GM19395 (cell line): ENCODE measurements at regions not wholly inside any gene's neighbourhood (a gene's known extent, or its start where the extent isn't known, plus 50 kb on each side); places are given as distances from the start of the nearest gene placed in this dataset.

Experiments used
- ATAC-seq: cut with Tn5 transposase; IDR thresholded peaks from one replicate; pipeline ENCODE4 v1.9.1; 2021; ENCODE audit warnings: mild to moderate bottlenecking, moderate library complexity; ENCODE audit not compliant: unreplicated experiment

DNA sequence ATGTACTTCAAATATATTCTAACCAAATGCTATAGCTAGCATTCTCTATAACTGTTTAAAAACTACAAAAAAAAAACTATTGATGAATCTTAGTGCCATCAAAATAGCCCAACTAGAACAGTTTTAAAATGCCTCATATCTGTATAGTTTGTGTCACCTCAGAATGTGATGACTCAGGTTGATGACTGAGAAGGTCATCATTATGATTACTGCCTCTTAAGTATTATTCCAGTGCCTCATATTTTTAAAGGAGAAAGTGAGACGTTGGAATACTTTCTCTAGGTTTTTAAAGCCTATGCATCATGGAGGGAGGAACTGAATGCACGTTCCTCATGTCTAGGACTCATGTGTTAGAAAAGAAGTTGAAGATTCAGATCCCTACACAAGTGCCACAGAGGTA lies 88.2 kb downstream of the TMA16 start:
- ATAC-seq, result no peak

DNA sequence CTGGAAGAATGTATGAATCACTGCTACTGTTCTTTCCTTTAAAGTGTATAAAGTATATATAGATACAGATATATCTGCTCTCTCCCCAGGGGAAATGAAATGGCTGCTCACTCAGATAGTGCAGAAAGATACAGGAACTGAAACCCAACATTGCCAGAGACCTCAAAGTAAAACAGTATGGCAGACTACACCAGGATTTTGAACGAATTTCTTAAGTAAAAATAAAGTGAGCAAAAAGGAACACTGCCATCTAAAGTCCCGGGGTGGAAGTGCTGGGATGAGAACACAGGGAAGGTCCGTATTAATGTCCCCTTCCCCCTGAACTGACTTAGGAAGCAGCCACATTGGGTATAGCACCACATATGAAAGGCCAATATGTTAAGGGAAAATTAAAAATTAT lies 93.4 kb downstream of the TMA16 start:
- peak; percentile 55 for ATAC-seq

DNA sequence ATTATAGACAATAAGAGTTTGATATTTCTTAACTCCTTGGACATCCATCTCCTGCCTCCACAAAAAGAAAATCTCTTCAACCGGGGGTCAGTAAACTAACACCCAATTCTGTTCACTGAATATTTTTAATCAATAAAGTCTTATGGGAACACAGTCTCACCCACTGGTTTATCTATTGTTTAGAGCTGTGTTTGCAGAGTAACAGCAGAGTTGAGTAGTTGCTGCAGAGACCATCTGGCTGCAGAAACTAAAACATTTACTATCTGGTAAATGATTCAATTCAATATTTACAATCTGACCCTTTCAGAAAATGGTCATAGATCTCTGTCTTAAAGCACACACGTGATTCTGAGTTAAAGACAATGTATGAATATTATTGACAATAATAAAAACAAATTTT lies 94.0 kb downstream of the TMA16 start:
- no peak for ATAC-seq

DNA sequence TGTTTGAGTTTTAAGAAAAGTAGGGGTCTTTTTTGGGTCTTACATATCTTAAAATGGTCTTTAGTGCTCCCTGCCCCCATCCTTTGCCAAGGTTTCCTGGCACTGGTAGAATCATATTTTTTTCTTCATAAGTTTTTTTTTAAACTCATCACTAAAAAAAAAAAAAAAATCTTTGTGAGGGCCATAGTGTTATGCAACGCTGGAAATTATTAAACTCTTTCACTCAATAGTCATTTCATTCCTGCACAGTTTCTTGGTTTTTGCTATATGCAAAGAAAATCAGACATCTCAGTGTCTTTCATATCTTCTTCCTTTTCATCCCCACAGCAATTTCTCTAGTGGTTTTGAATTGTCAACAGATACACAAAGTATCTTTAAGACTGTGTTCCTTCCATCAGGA lies 95.6 kb downstream of the TMA16 start:
- ATAC-seq, result peak; percentile 50

DNA sequence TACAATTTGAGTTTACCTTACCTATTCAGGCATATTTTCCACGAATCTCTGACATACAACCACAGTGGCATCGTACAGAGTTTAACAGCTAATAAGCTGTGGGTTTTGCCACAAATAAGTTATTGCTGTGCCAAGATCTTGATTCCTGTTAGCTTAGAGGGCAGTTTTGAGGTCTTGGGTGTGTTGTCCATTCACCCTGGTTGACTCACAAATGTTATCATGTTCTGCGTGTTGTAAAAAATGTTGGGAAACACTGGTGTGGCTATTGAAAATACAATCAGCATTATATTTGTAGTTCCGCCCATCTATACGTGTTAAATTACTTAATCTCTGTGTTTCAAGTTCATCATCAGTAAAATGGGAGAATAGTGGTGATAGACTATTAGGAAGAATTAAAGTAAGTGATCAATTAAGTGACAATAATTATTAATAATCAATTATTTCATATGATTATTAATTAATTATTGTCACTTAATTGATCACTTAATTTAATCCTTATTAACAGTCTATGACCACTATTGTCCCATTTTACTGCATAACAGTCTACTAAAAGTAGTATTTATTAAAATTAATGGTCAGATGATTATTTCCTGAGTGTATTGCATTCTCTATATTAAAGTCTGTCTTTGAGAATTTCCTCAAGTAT lies 96.3 kb downstream of the TMA16 start:
- ATAC-seq, result peak; percentile 3

DNA sequence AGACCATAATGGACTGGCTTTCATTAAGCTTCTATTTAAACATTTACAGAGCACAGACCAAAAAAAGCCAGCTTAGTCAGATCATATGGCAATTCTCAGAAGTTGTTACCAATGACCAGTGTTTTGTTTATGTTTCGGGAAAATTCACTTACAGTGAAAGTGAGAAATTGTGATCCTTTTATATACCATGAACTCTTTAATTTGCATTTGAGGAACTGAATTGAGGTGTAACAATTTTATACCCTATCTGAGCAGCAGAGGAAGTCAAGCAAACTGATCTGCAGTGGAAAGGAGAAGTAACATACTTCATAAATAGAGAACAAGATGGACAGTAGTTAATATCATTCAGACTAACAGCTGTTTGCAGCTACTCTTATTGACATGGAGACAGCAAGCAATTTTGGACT lies 97.1 kb downstream of the TMA16 start:
- peak; percentile 86 for ATAC-seq

DNA sequence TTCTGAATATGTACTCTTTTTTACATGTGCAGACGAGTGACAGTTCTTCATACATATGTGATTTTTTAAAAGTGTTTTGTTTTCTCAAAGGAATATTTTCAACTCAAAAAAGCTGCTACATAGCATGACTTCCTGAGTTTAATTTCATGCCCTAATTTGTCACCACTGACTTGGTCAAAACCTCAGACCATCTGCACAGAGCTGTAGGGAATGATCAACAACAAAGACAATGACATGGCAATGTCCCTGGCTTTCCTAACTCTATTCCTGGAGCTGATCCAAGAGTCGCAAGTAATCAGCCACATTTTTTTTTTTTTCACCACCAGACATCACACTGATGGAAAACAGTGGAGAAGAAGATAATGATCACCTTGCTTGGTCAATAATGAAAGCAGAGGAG lies 97.7 kb downstream of the TMA16 start:
- no peak for ATAC-seq

DNA sequence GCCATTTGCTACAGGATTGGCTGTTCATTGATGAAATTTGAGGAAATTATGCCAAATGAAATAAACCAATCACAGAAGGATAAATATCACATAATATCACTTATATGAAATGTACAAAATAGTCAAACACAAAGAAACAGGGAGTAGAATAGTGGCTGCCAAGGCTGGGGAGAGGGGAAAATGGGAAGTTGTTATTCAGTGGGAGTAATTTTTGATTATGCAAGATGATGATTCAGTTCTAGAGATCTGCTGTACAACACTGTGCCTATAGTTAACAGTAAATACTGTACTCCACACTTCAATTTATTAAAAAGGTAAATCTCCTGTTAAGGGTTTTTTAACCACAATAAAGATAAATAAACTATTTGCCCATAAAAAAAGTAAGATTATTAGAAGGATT lies 101.1 kb downstream of the TMA16 start:
- ATAC-seq, result no peak

DNA sequence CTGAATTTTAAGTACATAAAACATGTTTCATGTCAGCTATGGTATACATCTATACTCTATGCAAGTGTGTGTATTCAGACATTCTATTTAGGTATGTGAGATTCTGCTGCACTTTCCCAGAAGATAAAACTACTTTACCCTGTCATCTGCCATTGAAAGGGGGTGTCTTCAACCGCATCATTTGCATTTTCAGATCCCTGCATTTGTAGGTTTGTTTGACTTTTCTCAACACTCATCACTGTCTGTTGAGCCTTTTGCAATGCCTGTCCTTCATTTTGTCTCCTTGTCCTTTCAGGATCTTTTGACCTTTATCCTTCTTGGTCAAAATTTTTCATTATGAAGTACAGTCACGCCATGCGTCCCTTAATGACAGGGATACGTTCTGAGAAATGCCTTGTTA lies 103.5 kb downstream of the TMA16 start:
- ATAC-seq, result peak; percentile 91

DNA sequence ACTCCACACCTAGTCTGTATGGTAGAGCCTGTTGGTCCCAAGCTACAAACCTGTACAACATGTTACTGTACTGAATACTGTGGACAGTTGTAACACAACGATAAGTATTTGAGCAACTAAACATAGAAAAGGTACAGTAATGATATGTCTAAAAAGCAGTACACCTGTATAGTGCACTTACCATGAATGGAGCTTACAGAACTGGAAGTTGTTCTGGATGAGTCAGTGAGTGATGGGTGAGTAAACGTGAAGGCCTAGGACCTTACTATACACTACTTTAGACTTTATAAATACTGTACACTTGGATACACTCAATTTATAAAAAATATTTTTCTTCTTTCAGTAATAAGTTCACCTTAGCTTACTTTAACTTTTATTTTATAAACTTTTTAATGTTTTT lies 104.0 kb downstream of the TMA16 start:
- peak; percentile 32 for ATAC-seq

DNA sequence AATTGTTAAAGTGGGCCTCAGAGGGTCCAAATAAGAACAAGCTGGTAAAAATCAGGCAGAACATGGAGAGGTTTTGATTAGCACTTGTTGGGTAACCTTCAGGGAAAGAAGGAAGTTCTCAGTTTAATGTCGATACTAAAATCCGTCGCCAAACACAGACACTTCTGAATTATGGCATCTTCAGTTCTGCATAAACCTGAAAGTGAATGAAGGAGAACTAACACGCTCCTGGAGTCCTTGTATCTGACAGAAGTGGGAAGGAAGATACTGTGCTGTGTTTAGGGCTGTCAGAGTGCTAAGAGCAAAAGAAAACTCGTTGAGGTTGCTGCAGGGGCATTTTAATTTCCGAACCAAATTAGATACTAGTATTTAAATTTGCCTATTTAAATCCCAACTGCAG lies 106.2 kb downstream of the TMA16 start:
- peak; percentile 44 for ATAC-seq

DNA sequence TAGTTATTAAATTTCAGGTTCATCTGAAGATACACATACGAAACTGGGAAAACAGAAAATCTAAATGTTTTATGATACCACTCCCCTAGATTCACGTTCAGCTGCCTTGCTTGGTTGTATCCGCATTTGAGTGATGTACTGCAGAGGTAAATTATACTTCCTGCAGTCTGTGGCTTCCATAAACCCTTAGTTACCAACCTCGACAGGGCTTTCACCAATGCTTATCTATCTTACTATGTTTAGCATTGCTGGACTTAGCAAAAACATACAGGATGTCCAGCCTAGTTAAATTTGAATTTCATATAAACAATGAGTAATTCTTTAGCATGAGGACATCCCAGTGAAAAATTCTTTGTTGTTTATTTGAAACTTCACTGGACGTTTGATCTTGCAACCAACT lies 108.8 kb downstream of the TMA16 start:
- ATAC-seq, result no peak

DNA sequence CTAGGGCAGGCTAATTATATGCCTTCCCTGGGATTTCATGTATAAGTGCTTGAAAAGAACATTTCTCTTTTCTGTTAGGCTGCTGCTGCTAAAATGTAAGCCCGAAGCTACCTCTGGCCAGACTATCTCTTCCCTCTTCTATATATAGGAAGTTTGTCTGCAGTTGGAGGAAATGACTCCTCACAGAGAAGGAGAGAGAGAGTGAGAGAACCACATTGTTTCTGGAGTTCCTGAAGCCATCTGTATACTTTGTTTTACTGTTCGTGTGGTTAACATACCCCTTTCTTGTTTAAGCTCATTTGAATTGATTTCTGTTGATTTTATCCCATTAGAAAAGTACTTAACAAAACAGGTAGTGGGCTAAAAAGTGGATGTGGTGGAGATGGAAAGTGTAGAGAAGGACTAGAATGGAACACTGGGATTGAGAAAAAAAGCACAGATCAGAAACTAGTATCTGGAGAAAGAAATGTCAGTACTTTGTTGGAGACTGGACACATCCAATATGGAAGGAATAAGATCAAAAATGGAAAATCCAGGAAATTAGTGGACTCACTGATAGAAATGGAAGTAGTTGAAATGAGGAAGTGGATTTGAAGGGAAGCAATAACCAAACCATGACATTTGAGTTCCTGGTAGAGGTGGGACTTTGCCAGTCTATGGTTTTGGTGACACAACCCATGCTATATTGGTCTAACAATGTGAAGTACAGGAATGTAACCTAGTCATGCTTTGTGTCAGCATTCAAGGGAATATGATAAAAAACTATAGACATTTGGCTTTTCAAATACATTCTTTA lies 112.6 kb downstream of the TMA16 start:
- ATAC-seq, result peak; percentile 36

DNA sequence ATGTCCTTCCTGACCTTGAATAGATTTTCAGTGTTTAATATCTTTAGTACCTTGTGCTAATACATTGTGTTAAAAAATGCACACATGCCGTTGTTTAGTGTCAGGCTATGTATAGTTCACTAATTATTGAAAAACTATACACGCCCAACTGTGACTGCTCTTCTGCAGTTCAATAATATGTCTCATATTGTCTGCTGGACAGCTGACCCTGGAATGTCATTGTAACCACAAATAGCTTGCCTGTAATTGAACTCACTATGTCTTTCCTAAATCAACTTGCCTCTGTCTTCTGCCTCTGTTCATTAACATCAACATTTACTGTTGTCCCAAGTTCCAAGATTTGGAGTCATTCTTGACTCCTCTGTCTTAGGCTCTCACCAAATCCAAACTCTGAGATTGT lies 114.5 kb downstream of the TMA16 start:
- ATAC-seq, result no peak

DNA sequence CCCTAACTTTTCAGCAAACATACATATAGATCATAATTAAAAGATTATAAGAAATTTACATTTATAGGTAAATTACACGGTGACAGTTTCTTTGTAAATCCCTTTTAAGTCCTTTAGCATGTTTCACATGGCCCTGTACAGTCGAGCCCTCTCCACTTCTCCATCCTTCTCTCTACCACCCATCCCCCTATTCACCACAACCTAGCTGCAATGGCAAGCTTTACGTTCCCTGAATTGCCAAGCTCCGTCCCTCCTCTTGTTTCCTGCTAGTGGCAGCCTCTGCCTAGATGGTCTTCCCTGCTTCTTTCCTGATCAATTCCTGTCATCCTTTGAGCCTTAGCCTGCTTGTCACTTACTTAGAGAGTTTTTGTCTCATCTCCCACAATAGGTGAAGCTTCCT lies 116.2 kb downstream of the TMA16 start:
- no peak for ATAC-seq

DNA sequence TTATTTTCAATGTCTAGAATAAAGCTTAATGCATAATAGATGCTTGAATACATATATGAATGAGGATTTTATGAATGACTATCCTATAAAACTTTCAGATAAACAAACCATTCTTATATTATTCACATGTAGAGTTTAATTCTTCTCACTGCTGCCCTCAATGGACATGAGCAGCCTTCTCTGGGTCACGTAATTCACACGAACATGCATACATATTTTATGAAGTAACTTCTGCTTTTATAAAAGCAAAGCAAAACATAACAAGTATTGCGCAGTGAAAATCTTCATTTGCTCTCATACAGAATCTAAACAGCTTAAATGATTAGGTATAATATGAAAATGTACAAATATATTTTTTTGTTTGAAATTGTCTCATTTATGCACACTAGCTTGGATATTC lies 116.7 kb downstream of the TMA16 start:
- no peak for ATAC-seq

DNA sequence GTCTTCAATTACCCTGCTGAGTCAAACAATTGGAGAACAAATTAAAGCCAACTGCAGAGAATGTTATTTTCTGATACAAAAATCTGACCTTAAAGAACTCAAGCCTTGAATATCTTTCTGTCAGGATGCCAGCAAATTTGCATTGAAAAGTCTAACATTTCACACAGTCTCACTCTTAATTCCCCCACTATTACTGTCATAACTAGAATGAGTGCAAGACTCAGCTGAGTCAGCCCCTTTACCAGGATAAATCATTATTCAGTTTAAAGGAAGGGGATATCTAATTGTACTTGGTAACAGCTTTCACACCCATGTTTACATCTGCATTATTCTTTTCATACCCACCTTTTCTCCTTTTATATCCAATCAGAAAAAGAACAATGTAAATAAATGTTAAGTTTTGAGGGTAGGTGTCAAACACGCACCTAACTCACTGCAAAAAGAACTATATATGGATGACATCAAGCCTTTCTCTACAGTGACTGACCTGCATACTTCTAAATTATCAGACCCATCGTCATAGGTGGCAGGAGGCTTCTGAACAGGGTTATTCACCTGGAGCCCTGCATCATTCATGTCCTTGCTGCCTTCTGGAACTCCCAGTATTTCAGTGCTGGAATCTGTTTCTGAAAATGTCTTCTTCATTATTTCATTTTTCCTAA lies 117.4 kb downstream of the TMA16 start:
- peak; percentile 75 for ATAC-seq

DNA sequence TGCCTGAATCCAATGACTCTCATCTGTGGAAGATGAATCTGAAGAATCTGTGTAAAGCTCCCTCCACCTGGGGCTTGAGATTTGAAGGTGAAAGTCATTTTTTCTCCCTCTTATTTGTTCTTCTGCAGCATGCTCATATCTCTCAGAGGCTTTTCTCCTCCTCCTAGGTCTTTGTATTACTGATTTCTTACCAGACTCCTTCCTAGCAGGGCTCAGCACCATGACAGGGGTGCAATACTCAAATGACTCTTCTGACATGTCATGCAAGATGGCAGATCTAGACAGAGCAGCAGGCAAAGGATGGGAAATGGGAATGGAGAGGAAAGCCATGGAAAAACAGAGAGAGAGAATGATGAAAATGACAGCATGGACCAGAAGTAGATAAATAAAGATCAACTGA lies 118.3 kb downstream of the TMA16 start:
- no peak for ATAC-seq

DNA sequence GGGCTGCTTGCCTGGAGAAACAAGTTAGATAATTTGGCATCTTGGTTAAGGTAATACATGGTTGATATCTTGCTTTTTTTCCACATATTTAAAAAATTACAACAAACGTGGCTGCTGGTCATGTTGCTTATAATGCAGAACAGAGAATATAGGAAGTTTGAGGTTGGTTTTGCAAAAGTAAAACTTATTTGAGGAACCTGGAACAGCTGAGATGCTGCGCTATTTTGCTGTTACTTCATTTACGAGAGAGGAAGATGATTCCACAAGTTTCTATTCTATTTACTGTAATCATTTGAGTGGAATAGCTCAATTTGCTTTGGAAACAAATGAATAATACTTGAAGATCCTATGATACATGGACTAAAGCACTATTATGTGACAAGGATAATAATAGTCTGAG lies 118.9 kb downstream of the TMA16 start:
- ATAC-seq, result no peak

DNA sequence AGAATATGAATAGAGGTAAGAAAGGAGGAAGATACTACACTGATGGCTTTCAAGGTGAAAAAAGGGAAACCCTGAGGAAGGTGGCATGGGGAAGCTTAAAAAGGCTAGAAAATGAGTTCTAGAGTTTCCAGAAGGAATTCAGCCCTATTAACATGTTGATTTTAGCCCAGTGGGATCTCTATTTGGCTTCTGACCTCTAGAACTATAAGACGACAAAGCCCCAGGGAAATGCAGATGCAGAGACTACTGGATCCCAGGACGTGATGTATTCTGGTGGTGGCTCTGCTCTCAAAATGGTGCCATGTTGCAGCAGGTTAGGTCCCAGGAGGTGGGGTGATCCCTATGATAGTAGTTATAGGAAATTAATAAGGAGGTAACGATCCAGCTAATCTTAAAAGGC lies 120.4 kb downstream of the TMA16 start:
- ATAC-seq, result no peak

DNA sequence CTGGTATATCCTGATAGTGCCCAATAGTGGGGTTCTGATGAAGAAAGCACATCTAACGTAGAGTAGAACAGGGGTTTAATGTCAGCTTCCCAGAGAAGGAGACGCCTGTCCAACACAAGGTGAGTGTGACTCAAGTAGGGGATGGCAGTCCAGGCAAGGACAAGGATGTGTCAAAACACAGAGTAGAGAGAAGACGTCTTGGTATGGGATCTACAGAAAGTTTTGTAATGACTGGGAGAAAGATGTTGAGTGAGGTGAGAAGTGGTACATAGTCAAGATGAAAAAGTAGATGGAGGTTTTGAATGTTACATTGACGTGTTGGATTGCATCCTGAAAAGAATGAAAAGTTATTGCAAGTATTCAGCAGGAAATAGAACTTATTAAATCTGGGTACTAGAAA lies 124.4 kb downstream of the TMA16 start:
- ATAC-seq, result no peak

DNA sequence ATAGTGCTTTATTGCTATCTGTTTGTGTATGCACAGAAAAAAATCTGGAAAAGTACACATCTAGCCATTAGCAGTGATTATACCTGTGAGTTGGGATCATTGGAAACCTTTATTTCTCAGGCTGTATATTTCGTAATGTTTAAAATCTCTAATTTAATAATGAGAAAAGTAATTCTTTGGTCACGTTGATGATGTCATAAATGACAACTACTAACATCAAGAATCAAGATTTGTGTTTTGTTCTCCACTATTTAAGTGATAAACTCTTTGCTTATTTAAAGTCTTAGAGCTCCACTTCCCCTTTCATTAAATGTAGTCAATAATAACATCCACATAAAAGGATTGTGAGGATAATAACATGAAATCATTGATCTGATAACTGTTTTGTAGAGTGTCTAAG lies 126.2 kb downstream of the TMA16 start:
- ATAC-seq, result no peak
